Effector memory CD8-positive, alpha-beta T cell (primary cell): ENCODE measurements at regions not wholly inside any gene's neighbourhood (a gene's known extent, or its start where the extent isn't known, plus 50 kb on each side); places are given as distances from the start of the nearest gene placed in this dataset.
"Not testable (repeated sequence)": the region's sequence is repeated elsewhere in the genome, so short reads cannot be mapped to it uniquely, and the experiment has no call there.

Source experiments
- ATAC-seq: fragments of 150-1000 bp; cut with Tn5 transposase; replicated peaks from 2 replicates; pipeline ENCODE4 v1.10.0; 2021; ENCODE audit warnings: mild to moderate bottlenecking, moderate library complexity
- DNase-seq, 3 experiments: peaks; one replicate each; pipeline ENCODE4 v3.0.0; 2021
- H3K27ac Mint-ChIP-seq, 2 donors: one replicate each; pipeline ENCODE4 v1.8.0; 2022; ENCODE audit warnings: mild to moderate bottlenecking in 2 of 2, mixed read lengths in 2 of 2, moderate library complexity in 2 of 2
- H3K27me3 Mint-ChIP-seq, 2 donors: one replicate each; pipeline ENCODE4 v1.8.0; 2022; ENCODE audit warnings: mixed read lengths in 2 of 2
- H3K36me3 Mint-ChIP-seq: one replicate; pipeline ENCODE4 v1.8.0; 2022; ENCODE audit warnings: mild to moderate bottlenecking, moderate library complexity, mixed read lengths; ENCODE audit not compliant: insufficient read depth
- H3K4me1 Mint-ChIP-seq, 2 donors: one replicate each; pipeline ENCODE4 v1.8.0; 2022; ENCODE audit warnings: low read depth in 2 of 2, mixed read lengths in 2 of 2
- H3K4me3 Mint-ChIP-seq, 2 donors: one replicate each; pipeline ENCODE4 v1.8.0; 2022; ENCODE audit warnings: mild to moderate bottlenecking in 2 of 2, mixed read lengths in 2 of 2, moderate library complexity in 2 of 2
- H3K9me3 Mint-ChIP-seq, 2 donors: one replicate each; pipeline ENCODE4 v1.8.0; 2022; ENCODE audit warnings: mixed read lengths in 2 of 2

DNA sequence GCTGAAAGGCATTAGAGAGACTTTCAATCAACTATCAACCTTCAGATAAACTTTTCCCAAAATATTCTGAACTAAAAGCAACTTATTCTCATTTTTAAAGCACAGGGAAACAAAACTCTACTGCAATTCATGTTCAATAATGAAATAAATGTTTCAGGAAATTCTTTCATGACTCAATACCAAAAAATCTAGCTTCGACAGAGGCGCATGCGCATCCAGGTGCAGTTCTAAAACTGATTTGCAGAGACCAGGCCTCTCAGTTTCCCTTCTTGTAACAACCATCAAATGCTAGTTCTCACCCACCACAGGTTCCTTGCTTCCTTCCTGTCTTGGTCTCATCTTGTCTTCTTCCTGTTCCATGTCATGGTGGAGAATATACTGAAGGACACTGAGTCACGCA is 55.3 kb upstream of the NRBF2 start:
- Mint-ChIP-seq H3K4me3 (no peak overlapping the region), H3K27me3 (peaks cover 20 to 32% of the 10 kb centered on the region in 2 donors), H3K27ac (no peak overlapping the region), H3K36me3 (no peaks in the 10 kb centered on the region), H3K4me1 (no peaks in the 10 kb centered on the region), H3K9me3 (no peaks in the 10 kb centered on the region)
- ATAC-seq (no peak), DNase-seq (no peak)

DNA sequence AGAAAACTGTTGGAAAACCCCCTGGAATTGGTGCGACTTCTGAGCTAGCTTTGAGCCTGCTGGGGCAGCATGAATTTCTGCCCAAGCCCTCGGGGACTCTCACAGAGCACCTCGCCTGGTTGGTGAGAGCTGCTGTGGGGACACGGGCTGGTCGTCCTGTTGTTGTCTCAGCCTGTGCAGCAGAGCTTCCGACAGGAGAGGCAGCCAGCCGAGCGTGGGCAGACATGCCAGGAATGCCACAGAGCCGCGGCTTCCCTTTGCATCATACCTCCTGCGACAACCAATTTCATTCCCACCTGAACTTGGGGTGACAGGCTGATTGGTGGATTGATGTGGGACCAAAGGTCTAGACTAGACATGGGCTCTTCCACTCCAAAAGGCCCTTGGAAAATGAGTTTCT is 60.2 kb upstream of the NRBF2 start:
- Mint-ChIP-seq H3K4me1 (no peaks in the 10 kb centered on the region), H3K4me3 (no peak overlapping the region), H3K27me3 (peaks cover 55 to 76% of the 10 kb centered on the region in 2 donors), H3K36me3 (no peaks in the 10 kb centered on the region), H3K9me3 (no peaks in the 10 kb centered on the region), H3K27ac (no peak overlapping the region)
- no peak for DNase-seq
- no peak for ATAC-seq

- Mint-ChIP-seq H3K27ac (no peak overlapping the region), H3K9me3 (no peaks in the 10 kb centered on the region), H3K27me3 (peaks cover 61 to 86% of the 10 kb centered on the region in 2 donors), H3K36me3 (no peaks in the 10 kb centered on the region), H3K4me1 (no peaks in the 10 kb centered on the region), H3K4me3 (no peak overlapping the region)
- DNase-seq (no peak), ATAC-seq (no peak)
Observed at GRCh38 chr10:63071145-63071544, 62.0 kb upstream of the NRBF2 start.

GRCh38 chr10:63069318-63069717 is 63.8 kb upstream of the NRBF2 start:
- no peak for ATAC-seq
- Mint-ChIP-seq H3K9me3 (no peaks in the 10 kb centered on the region), H3K27ac (no peak overlapping the region), H3K27me3 (peaks cover 67 to 91% of the 10 kb centered on the region in 2 donors), H3K36me3 (no peaks in the 10 kb centered on the region), H3K4me1 (no peaks in the 10 kb centered on the region), H3K4me3 (no peak overlapping the region)
- no peak for DNase-seq

GRCh38 chr10:63068246-63068645 is 64.9 kb upstream of the NRBF2 start:
- Mint-ChIP-seq H3K4me1 (no peaks in the 10 kb centered on the region), H3K27ac (no peak overlapping the region), H3K4me3 (no peak overlapping the region), H3K9me3 (no peaks in the 10 kb centered on the region), H3K27me3 (peaks cover 78 to 90% of the 10 kb centered on the region in 2 donors), H3K36me3 (no peaks in the 10 kb centered on the region)
- no peak for DNase-seq
- ATAC-seq, result no peak

- DNase-seq (no peak), ATAC-seq (no peak)
- H3K4me3 Mint-ChIP-seq, result no peak overlapping the region
- H3K36me3 Mint-ChIP-seq, result no peaks in the 10 kb centered on the region
- H3K4me1 Mint-ChIP-seq, result no peaks in the 10 kb centered on the region
- H3K27ac Mint-ChIP-seq, result no peak overlapping the region
- peaks cover 74 to 89% of the 10 kb centered on the region in 2 donors for H3K27me3 Mint-ChIP-seq
- no peaks in the 10 kb centered on the region for H3K9me3 Mint-ChIP-seq
Observed at GRCh38 chr10:63066606-63067005, 66.5 kb upstream of the NRBF2 start.

DNA sequence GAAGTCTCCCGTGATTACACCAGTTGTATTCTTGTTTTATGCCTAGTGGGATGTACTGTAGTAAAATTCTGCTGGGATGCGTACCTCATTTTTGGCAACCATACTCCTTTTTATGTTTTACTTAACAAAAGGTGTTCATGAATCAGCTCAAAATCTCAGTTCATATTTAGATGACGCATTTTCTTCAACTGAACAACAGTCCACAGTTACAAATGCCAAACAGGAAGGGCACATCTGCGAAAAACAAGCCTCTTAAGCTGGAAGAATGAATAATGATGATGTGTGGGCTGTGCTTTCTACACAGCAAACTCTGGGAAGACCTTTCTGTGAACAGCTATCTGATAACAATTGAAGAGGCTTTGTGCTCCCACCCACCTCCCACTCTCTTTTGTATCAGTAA is 68.4 kb upstream of the NRBF2 start:
- no peak overlapping the region for H3K4me3 Mint-ChIP-seq
- no peaks in the 10 kb centered on the region for H3K36me3 Mint-ChIP-seq
- no peak for ATAC-seq
- no peaks in the 10 kb centered on the region for H3K4me1 Mint-ChIP-seq
- no peak overlapping the region for H3K27ac Mint-ChIP-seq
- peaks cover 60 to 81% of the 10 kb centered on the region in 2 donors for H3K27me3 Mint-ChIP-seq
- H3K9me3 Mint-ChIP-seq, result no peaks in the 10 kb centered on the region
- no peak for DNase-seq

DNA sequence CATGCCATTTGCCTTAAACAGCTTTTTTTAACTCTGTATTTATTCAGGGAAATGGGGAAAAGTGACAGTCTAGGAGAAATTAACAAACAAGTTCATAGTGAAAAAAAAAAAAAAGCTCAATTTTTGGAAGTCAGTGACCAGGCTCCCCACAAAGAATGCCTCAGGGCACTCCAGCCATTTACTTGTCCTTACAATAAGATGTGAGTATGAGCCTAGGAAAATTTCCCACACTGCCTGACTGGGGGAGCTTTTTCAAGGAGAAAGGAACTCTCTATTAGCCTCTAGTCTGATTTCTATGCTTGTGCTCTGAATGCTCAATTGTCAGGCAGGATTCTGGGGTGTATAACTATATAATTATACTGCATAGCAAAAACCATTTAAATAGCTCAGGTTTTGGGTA is 74.9 kb upstream of the NRBF2 start:
- Mint-ChIP-seq H3K9me3 (no peaks in the 10 kb centered on the region), H3K27ac (no peak overlapping the region), H3K4me3 (no peak overlapping the region), H3K36me3 (no peaks in the 10 kb centered on the region), H3K27me3 (peaks cover 7 to 27% of the 10 kb centered on the region in 2 donors), H3K4me1 (no peaks in the 10 kb centered on the region)
- DNase-seq, result no peak
- ATAC-seq, result no peak

DNA sequence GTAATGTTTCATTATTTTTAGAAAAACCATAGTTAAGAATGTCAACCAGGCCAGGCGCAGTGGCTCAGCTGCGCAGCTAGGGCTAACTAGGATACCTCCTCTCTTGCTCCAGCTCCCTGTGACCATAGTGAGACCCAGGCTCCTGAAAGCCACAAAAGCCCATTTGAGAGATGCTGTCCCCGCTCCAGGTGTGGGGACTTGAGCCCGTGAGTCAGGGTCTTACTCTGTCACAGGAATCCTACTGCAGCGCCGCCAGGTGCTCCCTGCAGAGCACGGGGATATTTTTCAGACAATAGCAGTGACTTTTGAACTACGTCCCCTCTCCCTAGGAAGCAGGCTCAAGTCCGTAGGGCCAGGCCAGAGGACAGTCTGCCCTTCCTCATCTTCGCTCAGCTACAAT is 75.6 kb upstream of the NRBF2 start:
- Mint-ChIP-seq H3K4me1 (no peaks in the 10 kb centered on the region), H3K27me3 (peaks cover under 1 to 19% of the 10 kb centered on the region in 2 donors), H3K4me3 (no peak overlapping the region), H3K9me3 (no peaks in the 10 kb centered on the region), H3K36me3 (no peaks in the 10 kb centered on the region), H3K27ac (no peak overlapping the region)
- DNase-seq (no peak), ATAC-seq (no peak)

DNA sequence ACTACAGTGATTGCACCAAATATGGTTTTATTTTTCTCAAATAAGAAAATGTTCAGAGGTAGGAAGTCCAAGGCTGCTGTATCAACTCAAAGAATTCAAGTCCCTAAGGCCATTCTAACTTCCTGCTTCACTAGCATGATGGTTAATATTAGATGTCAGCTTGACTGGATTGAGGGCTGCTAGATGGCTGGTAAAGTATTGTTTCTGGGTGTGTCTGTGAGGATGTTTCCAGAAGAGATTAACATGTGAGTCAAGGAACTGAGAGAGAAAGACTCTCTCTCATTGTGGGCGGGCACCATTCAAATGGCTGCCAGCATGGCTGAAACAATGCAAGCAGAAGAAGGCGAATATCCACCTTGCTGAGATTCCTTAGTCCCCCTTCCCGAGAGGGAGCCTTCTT is 77.4 kb upstream of the NRBF2 start:
- Mint-ChIP-seq H3K36me3 (no peaks in the 10 kb centered on the region), H3K4me3 (no peak overlapping the region), H3K27ac (no peak overlapping the region), H3K4me1 (no peaks in the 10 kb centered on the region), H3K27me3 (peaks cover under 1 to 8% of the 10 kb centered on the region in 2 donors), H3K9me3 (no peaks in the 10 kb centered on the region)
- DNase-seq, result no peak
- ATAC-seq, result no peak

- Mint-ChIP-seq H3K27ac (no peak overlapping the region), H3K36me3 (no peaks in the 10 kb centered on the region), H3K9me3 (no peaks in the 10 kb centered on the region), H3K27me3 (peaks cover 7 to 8% of the 10 kb centered on the region in 2 donors), H3K4me3 (no peak overlapping the region), H3K4me1 (no peaks in the 10 kb centered on the region)
- DNase-seq (no peak), ATAC-seq (no peak)
Observed at GRCh38 chr10:63054889-63055611, 78.1 kb upstream of the NRBF2 start.

DNA sequence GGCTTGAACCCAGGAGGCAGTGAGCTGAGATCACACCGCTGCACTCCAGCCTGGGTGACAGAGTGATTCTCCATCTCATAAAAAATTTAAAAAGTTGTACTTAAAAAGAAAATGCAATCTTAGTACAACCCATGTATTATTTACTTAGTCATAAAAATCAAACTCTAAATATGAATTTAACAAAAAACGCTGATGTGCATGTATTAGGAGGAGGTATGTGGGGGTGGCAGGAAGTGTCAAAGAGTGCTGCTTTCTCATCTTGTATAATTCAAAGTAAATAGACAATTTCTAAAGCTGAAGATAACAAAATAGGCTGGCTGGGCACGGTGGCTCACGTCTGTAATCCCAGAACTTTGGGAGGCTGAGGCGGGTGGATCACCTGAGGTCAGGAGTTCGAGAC is 81.0 kb upstream of the NRBF2 start:
- Mint-ChIP-seq H3K9me3 (no peaks in the 10 kb centered on the region), H3K4me1 (no peaks in the 10 kb centered on the region), H3K36me3 (no peaks in the 10 kb centered on the region), H3K4me3 (no peak overlapping the region), H3K27me3 (peaks cover 26 to 29% of the 10 kb centered on the region in 2 donors), H3K27ac (no peak overlapping the region)
- DNase-seq (no peak), ATAC-seq (no peak)

GRCh38 chr10:63042256-63042655 is 90.9 kb upstream of the NRBF2 start:
- DNase-seq (no peak), ATAC-seq (no peak)
- Mint-ChIP-seq H3K4me3 (no peak overlapping the region), H3K4me1 (no peaks in the 10 kb centered on the region), H3K27me3 (peaks cover 50 to 80% of the 10 kb centered on the region in 2 donors), H3K27ac (no peak overlapping the region), H3K36me3 (no peaks in the 10 kb centered on the region), H3K9me3 (no peaks in the 10 kb centered on the region)

GRCh38 chr10:63033616-63034185 is 99.4 kb upstream of the NRBF2 start:
- not testable (repeated sequence) for H3K36me3 Mint-ChIP-seq, ATAC-seq, H3K27ac Mint-ChIP-seq, H3K9me3 Mint-ChIP-seq, DNase-seq, H3K4me3 Mint-ChIP-seq, H3K4me1 Mint-ChIP-seq
- peaks cover 17 to 28% of the 10 kb centered on the region in 2 donors for H3K27me3 Mint-ChIP-seq
